BE2C (cell line): ENCODE measurements at regions not wholly inside any gene's neighbourhood (a gene's known extent, or its start where the extent isn't known, plus 50 kb on each side); places are given as distances from the start of the nearest gene placed in this dataset.
A peak's percentile ranks its signal among the peaks of the same experiment; 100 is the strongest.

ENCODE experiments used
- DNase-seq: peaks from one replicate; pipeline ENCODE4 v3.0.0-alpha.2; 2020
- H3K27me3 ChIP-seq: fragments of 250-450 bp; sonication (Bioruptor Pico); 2 replicates; pipeline ENCODE4 v1.5.1; 2020; ENCODE audit warnings: mild to moderate bottlenecking
- H3K36me3 ChIP-seq: fragments of 250-450 bp; sonication (Bioruptor Pico); 2 replicates; pipeline ENCODE4 v1.5.1; 2020; ENCODE audit warnings: mild to moderate bottlenecking
- H3K4me1 ChIP-seq: fragments of 250-450 bp; sonication (Bioruptor Pico); 2 replicates; pipeline ENCODE4 v1.5.1; 2020
- H3K4me3 ChIP-seq: 2 replicates; pipeline ENCODE4 v1.5.1; 2011; ENCODE audit warnings: low read depth, low read length
- H3K9me3 ChIP-seq: fragments of 250-450 bp; sonication (Bioruptor Pico); 2 replicates; pipeline ENCODE4 v1.5.1; 2020
- TF ChIP-seq, protein P1 (sequence below): IDR thresholded peaks from 2 replicates; pipeline ENCODE4 v1.5.1; 2012; ENCODE audit warnings: mild to moderate bottlenecking, low read depth, low read length

DNA sequence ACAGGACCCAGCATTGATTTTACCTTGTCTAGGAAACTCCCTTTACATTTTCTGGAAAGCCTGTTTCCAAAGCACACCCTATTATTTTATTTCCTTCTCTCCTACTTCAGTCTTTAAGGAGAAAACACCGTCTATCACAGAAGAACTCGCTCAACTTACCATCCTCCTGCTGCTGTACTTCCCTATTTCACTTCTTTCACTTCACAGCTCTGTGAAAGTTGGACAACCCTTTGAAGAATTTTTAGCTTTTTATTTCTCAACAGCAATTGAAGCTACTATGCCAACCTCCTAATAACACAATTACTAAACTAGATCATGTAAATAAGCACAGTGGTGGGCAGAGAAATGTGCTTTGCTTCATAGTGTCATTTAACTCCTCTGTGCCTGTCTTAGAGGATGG is 166.5 kb downstream of the TFEC start:
- Histone ChIP-seq H3K4me1 (no peaks in the 10 kb centered on the region), H3K27me3 (no peaks in the 10 kb centered on the region), H3K4me3 (no peak overlapping the region), H3K36me3 (no peaks in the 10 kb centered on the region), H3K9me3 (no peaks in the 10 kb centered on the region)
- TF ChIP-seq, protein P1, sequence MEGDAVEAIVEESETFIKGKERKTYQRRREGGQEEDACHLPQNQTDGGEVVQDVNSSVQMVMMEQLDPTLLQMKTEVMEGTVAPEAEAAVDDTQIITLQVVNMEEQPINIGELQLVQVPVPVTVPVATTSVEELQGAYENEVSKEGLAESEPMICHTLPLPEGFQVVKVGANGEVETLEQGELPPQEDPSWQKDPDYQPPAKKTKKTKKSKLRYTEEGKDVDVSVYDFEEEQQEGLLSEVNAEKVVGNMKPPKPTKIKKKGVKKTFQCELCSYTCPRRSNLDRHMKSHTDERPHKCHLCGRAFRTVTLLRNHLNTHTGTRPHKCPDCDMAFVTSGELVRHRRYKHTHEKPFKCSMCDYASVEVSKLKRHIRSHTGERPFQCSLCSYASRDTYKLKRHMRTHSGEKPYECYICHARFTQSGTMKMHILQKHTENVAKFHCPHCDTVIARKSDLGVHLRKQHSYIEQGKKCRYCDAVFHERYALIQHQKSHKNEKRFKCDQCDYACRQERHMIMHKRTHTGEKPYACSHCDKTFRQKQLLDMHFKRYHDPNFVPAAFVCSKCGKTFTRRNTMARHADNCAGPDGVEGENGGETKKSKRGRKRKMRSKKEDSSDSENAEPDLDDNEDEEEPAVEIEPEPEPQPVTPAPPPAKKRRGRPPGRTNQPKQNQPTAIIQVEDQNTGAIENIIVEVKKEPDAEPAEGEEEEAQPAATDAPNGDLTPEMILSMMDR: no peak
- no peak for DNase-seq

DNA sequence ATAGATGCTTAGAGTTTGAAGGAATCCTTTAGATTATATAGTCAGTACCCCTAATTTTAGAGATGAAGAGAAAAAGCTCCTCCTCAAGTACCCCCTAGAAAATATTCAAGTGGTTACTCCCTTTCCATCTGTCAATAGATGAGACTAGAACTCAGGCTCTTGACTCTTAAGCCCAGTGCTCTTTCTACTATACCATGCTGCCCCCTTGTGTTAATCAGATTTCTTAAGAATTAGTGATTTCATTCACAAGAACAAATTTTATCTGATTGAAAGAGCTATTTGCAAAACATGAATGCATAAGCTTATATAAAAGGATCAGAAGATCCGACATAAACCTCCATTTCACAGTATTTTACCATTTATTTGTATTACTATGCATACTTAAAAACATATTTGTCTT is 179.3 kb downstream of the TFEC start:
- Histone ChIP-seq H3K4me3 (no peak overlapping the region), H3K4me1 (no peaks in the 10 kb centered on the region), H3K27me3 (no peaks in the 10 kb centered on the region), H3K36me3 (no peaks in the 10 kb centered on the region), H3K9me3 (no peaks in the 10 kb centered on the region)
- no peak for DNase-seq
- TF ChIP-seq, protein P1: 0 out of 2 replicates have a peak, but pooled peaks have one; percentile 9

DNA sequence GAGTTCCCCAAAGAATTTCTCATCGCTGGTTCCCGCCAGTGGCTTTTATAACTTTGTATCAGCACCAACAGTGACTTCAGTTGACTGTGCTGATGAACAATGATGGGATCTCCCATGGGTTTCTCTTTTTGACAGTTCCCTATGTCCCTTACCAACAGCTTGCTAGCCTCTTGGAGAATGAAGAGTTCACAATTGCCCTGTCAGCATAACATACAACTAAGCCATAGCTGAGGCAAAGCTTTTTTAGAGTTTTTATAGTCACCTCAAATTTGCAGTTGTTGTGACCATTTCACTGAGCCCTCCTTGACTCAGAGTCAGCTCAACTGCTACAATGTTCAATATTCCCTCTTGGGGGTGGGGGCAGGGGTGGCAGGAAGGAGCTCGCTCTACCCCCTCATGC is 179.8 kb downstream of the TFEC start:
- Histone ChIP-seq H3K4me1 (no peaks in the 10 kb centered on the region), H3K36me3 (no peaks in the 10 kb centered on the region), H3K27me3 (no peaks in the 10 kb centered on the region), H3K9me3 (no peaks in the 10 kb centered on the region), H3K4me3 (no peak overlapping the region)
- no peak for DNase-seq
- TF ChIP-seq, protein P1: no peak

DNA sequence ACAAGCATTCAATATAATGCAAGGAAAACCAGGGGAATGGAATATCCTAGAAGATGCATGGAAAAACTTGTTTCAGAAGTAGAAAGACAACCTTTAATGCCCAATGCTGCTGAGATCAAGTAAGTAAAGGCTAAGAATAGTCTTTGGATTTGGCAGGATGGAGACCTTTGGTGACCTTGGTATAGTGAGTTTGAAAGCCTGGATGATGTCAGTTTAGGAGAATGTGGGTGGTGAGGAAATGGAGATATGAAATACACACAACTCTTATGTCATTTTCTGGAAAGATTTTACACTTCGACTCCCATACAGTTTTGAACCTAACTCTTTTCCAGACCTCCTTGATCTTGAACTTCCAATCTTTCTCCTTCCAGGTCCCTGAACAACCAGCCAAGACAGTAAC is 185.7 kb downstream of the TFEC start:
- no peaks in the 10 kb centered on the region for H3K36me3 ChIP-seq
- H3K9me3 ChIP-seq: no peaks in the 10 kb centered on the region
- no peaks in the 10 kb centered on the region for H3K4me1 ChIP-seq
- H3K27me3 ChIP-seq: no peaks in the 10 kb centered on the region
- no peak overlapping the region for H3K4me3 ChIP-seq
- no peak for DNase-seq
- TF ChIP-seq, protein P1: no peak

DNA sequence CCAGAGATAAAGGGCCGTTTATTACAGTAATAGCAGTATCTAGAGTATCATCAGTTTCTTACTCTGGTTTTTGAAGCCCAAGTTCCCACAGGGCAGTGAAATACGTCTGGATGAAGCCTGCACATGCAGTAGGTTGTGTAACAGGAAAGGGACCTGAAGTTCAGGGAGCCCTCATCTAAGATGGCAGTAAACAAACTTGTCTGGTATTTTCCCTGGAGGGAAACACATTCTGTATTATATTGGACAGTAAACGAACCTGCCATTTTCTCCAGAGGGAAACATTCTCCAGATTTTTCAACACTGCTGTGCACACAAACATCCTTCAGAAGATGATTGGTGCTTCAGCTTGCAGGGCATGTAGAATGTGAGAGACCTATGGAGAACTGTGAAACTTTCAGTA is 189.9 kb downstream of the TFEC start:
- Histone ChIP-seq H3K4me3 (no peak overlapping the region), H3K9me3 (no peaks in the 10 kb centered on the region), H3K36me3 (no peaks in the 10 kb centered on the region), H3K4me1 (no peaks in the 10 kb centered on the region), H3K27me3 (no peaks in the 10 kb centered on the region)
- no peak for DNase-seq
- TF ChIP-seq, protein P1: no peak

DNA sequence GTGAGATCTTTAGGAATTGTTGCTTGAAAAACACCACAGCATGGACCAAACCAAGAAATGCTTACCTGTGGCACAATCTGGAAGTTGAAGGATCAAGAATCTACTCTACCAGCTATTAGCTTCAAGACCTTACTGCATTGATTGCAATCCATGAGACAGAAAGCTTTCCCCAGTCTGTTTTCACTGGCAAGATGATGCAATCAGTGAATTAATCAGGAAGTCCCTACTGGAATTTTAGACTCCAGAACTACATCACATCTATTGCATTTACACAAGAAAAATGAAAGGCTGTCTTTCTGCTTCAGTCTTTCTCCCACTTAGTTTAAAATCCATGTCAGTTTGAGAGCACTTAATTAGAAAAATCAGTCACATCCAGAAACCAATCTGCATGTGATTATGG is 191.7 kb downstream of the TFEC start:
- no peak for DNase-seq
- Histone ChIP-seq H3K9me3 (no peaks in the 10 kb centered on the region), H3K4me1 (no peaks in the 10 kb centered on the region), H3K27me3 (no peaks in the 10 kb centered on the region), H3K4me3 (no peak overlapping the region), H3K36me3 (no peaks in the 10 kb centered on the region)
- TF ChIP-seq, protein P1: no peak
